ENCODE measurements at regions not wholly inside any gene's neighbourhood (a gene's known extent, or its start where the extent isn't known, plus 50 kb on each side); places are given as distances from the start of the nearest gene placed in this dataset.
A peak's percentile ranks its signal among the peaks of the same experiment; 100 is the strongest.
"Not testable (repeated sequence)": the region's sequence is repeated elsewhere in the genome, so short reads cannot be mapped to it uniquely, and the experiment has no call there.

DNA sequence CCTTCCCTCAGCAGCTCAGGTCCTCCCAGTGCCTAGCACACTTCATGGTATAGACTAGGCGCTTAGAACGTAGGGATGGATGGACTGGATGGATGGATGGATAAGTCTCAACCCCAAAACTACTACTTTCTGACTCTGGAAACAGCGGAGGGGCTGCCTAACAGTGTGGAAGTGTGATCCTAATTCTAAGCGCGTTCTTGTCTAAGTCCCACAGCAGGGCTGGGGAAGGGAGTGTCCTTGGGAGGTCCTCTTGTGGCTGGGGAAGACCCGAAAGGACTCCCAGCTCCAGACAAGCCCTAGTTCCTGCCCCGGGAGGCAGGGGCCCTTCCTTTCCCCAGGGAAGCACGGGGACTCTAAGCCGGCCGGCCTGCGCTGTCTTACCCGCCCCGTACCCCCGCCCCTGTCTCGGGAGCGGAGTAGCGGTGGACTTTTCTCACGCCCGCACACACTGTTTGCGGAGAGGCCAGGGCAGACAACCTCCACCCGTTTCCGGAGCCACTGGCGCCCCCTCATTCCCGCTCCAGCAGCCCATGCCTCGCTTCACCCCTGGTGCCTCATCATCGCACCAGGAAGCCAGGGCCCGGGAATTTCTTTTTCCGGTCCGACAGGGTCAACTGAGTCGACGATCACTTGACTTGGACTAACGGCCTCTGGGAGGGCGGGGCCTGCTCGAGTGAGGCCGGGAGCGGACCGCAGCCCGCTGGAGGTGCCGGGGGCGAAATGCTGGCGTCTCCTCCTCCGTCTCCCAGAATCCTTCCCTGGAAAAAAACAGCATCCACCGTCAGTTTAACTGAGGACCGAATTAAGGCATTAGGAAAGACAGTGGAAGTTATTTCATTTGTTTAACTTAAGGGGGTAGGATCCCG, 133.3 kb downstream of the TBC1D2B start:
- no peaks in the 10 kb centered on the region for H3K36me3 ChIP-seq (ENCODE audit: control insufficient read depth, insufficient read depth, low read length)
- DNase-seq, result peak; percentile 90
- H3K27me3 ChIP-seq (ENCODE audit: control insufficient read depth, insufficient read depth, low read length), result no peaks in the 10 kb centered on the region
- peaks cover 6% of the 10 kb centered on the region for H3K4me1 ChIP-seq (ENCODE audit: control insufficient read depth, insufficient read depth, low read length)
- 9% methylated on average over 22 of the region's 45 CpGs for WGBS (ENCODE audit: insufficient coverage)
- H3K9me3 ChIP-seq (replicated peaks; ENCODE audit: control insufficient read depth, low read depth, low read length), result no peaks in the 10 kb centered on the region
- peak overlapping the region; percentile 43 for H3K4me3 ChIP-seq (ENCODE audit: low read length)
- peak overlapping the region; percentile 81 for H3K27ac ChIP-seq (ENCODE audit: low read length)

- no peak overlapping the region for H3K4me3 ChIP-seq (ENCODE audit: low read length)
- no peaks in the 10 kb centered on the region for H3K9me3 ChIP-seq (replicated peaks; ENCODE audit: control insufficient read depth, low read depth, low read length)
- no peaks in the 10 kb centered on the region for H3K27me3 ChIP-seq (ENCODE audit: control insufficient read depth, insufficient read depth, low read length)
- WGBS (ENCODE audit: insufficient coverage), result 88% methylated on average over 4 of the region's 6 CpGs
- no peaks in the 10 kb centered on the region for H3K36me3 ChIP-seq (ENCODE audit: control insufficient read depth, insufficient read depth, low read length)
- no peak for DNase-seq
- peaks cover 11% of the 10 kb centered on the region for H3K4me1 ChIP-seq (ENCODE audit: control insufficient read depth, insufficient read depth, low read length)
- H3K27ac ChIP-seq (ENCODE audit: low read length), result no peak overlapping the region
Observed at GRCh38 chr15:77942611-77943211, 134.8 kb downstream of the TBC1D2B start.

GRCh38 chr15:77941090-77941827, 136.3 kb downstream of the TBC1D2B start:
- not testable (repeated sequence) for H3K4me3 ChIP-seq (ENCODE audit: low read length); H3K9me3 ChIP-seq (replicated peaks; ENCODE audit: control insufficient read depth, low read depth, low read length); H3K27ac ChIP-seq (ENCODE audit: low read length); H3K36me3 ChIP-seq (ENCODE audit: control insufficient read depth, insufficient read depth, low read length); H3K27me3 ChIP-seq (ENCODE audit: control insufficient read depth, insufficient read depth, low read length); DNase-seq
- peaks cover 11% of the 10 kb centered on the region for H3K4me1 ChIP-seq (ENCODE audit: control insufficient read depth, insufficient read depth, low read length)
- WGBS (ENCODE audit: insufficient coverage), result 67% methylated on average over 7 of the region's 25 CpGs

- 76% methylated on average over 5 of the region's 8 CpGs for WGBS (ENCODE audit: insufficient coverage)
- H3K4me3 ChIP-seq (ENCODE audit: low read length), result no peak overlapping the region
- H3K27ac ChIP-seq (ENCODE audit: low read length), result no peak overlapping the region
- peaks cover 11% of the 10 kb centered on the region for H3K4me1 ChIP-seq (ENCODE audit: control insufficient read depth, insufficient read depth, low read length)
- no peaks in the 10 kb centered on the region for H3K27me3 ChIP-seq (ENCODE audit: control insufficient read depth, insufficient read depth, low read length)
- H3K9me3 ChIP-seq (replicated peaks; ENCODE audit: control insufficient read depth, low read depth, low read length), result no peaks in the 10 kb centered on the region
- no peak for DNase-seq
- H3K36me3 ChIP-seq (ENCODE audit: control insufficient read depth, insufficient read depth, low read length), result no peaks in the 10 kb centered on the region
Observed at GRCh38 chr15:77940381-77940947, 137.0 kb downstream of the TBC1D2B start.

- Histone ChIP-seq H3K27me3 (ENCODE audit: control insufficient read depth, insufficient read depth, low read length) (no peaks in the 10 kb centered on the region), H3K4me1 (ENCODE audit: control insufficient read depth, insufficient read depth, low read length) (peaks cover 11% of the 10 kb centered on the region), H3K9me3 (replicated peaks; ENCODE audit: control insufficient read depth, low read depth, low read length) (no peaks in the 10 kb centered on the region), H3K4me3 (ENCODE audit: low read length) (no peak overlapping the region), H3K36me3 (ENCODE audit: control insufficient read depth, insufficient read depth, low read length) (no peaks in the 10 kb centered on the region), H3K27ac (ENCODE audit: low read length) (no peak overlapping the region)
- WGBS (ENCODE audit: insufficient coverage), result 90% methylated on average over 10 of the region's 12 CpGs
- no peak for DNase-seq
Observed at GRCh38 chr15:77939851-77940250, 137.7 kb downstream of the TBC1D2B start.

- not testable (repeated sequence) for H3K27me3 ChIP-seq (ENCODE audit: control insufficient read depth, insufficient read depth, low read length); H3K4me1 ChIP-seq (ENCODE audit: control insufficient read depth, insufficient read depth, low read length); H3K27ac ChIP-seq (ENCODE audit: low read length); H3K36me3 ChIP-seq (ENCODE audit: control insufficient read depth, insufficient read depth, low read length); H3K9me3 ChIP-seq (replicated peaks; ENCODE audit: control insufficient read depth, low read depth, low read length); H3K4me3 ChIP-seq (ENCODE audit: low read length)
- DNase-seq, result peak; percentile 47
- WGBS (ENCODE audit: insufficient coverage), result 41% methylated on average over 3 of the region's 4 CpGs
Observed at GRCh38 chr15:77939026-77939425, 138.5 kb downstream of the TBC1D2B start.

DNA sequence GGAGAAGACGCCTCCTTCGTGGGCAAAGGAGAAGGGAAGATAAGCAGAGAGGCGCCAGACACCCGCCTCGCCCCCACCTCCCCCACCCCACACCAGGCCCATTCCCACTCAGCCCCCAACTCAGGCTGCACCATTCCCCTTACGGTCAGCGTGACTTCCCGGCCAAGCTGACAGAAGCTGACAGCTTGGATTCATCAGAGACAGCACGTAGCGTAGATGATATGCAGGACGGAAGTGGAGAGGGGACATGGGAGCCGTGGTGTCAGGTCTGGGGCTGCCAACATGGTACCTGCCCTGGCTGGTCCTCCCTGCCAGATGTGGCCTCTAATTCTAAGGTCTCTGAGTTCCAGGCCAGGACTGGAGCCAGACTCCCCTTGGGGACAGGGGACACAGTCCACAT, 139.0 kb downstream of the TBC1D2B start:
- WGBS (ENCODE audit: insufficient coverage), result 47% methylated on average over 4 of the region's 12 CpGs
- not testable (repeated sequence) for H3K36me3 ChIP-seq (ENCODE audit: control insufficient read depth, insufficient read depth, low read length); DNase-seq; H3K27me3 ChIP-seq (ENCODE audit: control insufficient read depth, insufficient read depth, low read length); H3K4me1 ChIP-seq (ENCODE audit: control insufficient read depth, insufficient read depth, low read length); H3K9me3 ChIP-seq (replicated peaks; ENCODE audit: control insufficient read depth, low read depth, low read length); H3K27ac ChIP-seq (ENCODE audit: low read length); H3K4me3 ChIP-seq (ENCODE audit: low read length)

DNA sequence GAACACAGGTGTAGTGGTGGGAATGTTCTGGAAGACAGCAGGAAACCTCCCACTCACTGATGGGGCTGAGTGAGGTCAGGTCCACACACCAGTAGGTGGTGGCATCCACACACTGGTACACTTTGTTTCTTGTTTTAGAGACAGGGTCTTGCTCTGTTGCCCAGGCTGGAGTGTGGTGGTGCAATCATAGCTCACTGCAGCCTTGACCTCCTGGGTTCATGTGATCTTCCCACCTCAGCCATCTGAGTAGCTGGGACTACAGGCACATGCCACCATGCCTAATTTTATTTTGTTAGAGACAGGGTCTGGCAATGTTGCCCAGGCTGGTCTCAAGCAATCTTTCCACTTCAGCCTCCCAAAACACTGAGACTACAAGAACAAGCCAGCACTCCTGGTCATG, 140.9 kb downstream of the TBC1D2B start:
- not testable (repeated sequence) for DNase-seq; H3K27ac ChIP-seq (ENCODE audit: low read length); H3K4me3 ChIP-seq (ENCODE audit: low read length); H3K4me1 ChIP-seq (ENCODE audit: control insufficient read depth, insufficient read depth, low read length); H3K27me3 ChIP-seq (ENCODE audit: control insufficient read depth, insufficient read depth, low read length); H3K9me3 ChIP-seq (replicated peaks; ENCODE audit: control insufficient read depth, low read depth, low read length); H3K36me3 ChIP-seq (ENCODE audit: control insufficient read depth, insufficient read depth, low read length)

- H3K27ac ChIP-seq (ENCODE audit: low read length); H3K4me1 ChIP-seq (ENCODE audit: control insufficient read depth, insufficient read depth, low read length); DNase-seq; H3K27me3 ChIP-seq (ENCODE audit: control insufficient read depth, insufficient read depth, low read length); H3K4me3 ChIP-seq (ENCODE audit: low read length); H3K9me3 ChIP-seq (replicated peaks; ENCODE audit: control insufficient read depth, low read depth, low read length); H3K36me3 ChIP-seq (ENCODE audit: control insufficient read depth, insufficient read depth, low read length): not testable (repeated sequence)
- 83% methylated on average over 1 of the region's 6 CpGs for WGBS (ENCODE audit: insufficient coverage)
Observed at GRCh38 chr15:77934516-77934915, 143.0 kb downstream of the TBC1D2B start.

GRCh38 chr15:77930907-77931306, 146.6 kb downstream of the TBC1D2B start:
- H3K27me3 ChIP-seq (ENCODE audit: control insufficient read depth, insufficient read depth, low read length); H3K4me1 ChIP-seq (ENCODE audit: control insufficient read depth, insufficient read depth, low read length); H3K27ac ChIP-seq (ENCODE audit: low read length); H3K4me3 ChIP-seq (ENCODE audit: low read length); H3K36me3 ChIP-seq (ENCODE audit: control insufficient read depth, insufficient read depth, low read length); H3K9me3 ChIP-seq (replicated peaks; ENCODE audit: control insufficient read depth, low read depth, low read length); DNase-seq: not testable (repeated sequence)
- WGBS (ENCODE audit: insufficient coverage), result no CpG with 5 or more reads among the region's 4 CpGs
